22Rv1 (cell line): ENCODE measurements at regions not wholly inside any gene's neighbourhood (a gene's known extent, or its start where the extent isn't known, plus 50 kb on each side); places are given as distances from the start of the nearest gene placed in this dataset.

ENCODE experiments used
- ZFX ChIP-seq: fragments of 450-650 bp; IDR thresholded peaks from 2 replicates; pipeline ENCODE4 v1.6.1; 2017; ENCODE audit warnings: antibody characterized with exemption, borderline replicate concordance
- TF ChIP-seq, protein P1 (sequence below): fragments of 450-650 bp; IDR thresholded peaks from 2 replicates; pipeline ENCODE4 v1.5.1; 2017; ENCODE audit warnings: mild to moderate bottlenecking

DNA sequence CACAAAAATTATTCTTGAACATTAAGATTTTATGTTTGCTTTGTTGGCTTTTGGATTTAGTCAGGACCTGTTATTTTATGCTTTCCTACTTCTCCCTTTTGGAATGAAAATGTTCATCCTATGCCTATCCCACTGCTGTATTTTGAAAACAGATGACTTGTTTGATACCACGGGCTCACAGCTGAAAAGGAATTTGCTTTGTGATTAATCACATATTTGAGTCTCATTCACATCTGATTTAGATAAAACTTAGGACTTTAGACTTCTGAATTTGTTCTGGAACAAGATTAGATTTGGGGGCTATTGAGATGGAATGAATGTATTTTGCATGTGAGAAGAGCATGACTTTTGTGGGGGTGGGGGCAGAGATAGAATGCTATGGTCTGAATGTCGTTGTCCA is 1012.6 kb downstream of the CDH11 start:
- TF ChIP-seq, protein P1, sequence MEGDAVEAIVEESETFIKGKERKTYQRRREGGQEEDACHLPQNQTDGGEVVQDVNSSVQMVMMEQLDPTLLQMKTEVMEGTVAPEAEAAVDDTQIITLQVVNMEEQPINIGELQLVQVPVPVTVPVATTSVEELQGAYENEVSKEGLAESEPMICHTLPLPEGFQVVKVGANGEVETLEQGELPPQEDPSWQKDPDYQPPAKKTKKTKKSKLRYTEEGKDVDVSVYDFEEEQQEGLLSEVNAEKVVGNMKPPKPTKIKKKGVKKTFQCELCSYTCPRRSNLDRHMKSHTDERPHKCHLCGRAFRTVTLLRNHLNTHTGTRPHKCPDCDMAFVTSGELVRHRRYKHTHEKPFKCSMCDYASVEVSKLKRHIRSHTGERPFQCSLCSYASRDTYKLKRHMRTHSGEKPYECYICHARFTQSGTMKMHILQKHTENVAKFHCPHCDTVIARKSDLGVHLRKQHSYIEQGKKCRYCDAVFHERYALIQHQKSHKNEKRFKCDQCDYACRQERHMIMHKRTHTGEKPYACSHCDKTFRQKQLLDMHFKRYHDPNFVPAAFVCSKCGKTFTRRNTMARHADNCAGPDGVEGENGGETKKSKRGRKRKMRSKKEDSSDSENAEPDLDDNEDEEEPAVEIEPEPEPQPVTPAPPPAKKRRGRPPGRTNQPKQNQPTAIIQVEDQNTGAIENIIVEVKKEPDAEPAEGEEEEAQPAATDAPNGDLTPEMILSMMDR, result no peak
- no peak for TF ChIP-seq ZFX
